ENCODE measurements at regions not wholly inside any gene's neighbourhood (a gene's known extent, or its start where the extent isn't known, plus 50 kb on each side); places are given as distances from the start of the nearest gene placed in this dataset.

DNA sequence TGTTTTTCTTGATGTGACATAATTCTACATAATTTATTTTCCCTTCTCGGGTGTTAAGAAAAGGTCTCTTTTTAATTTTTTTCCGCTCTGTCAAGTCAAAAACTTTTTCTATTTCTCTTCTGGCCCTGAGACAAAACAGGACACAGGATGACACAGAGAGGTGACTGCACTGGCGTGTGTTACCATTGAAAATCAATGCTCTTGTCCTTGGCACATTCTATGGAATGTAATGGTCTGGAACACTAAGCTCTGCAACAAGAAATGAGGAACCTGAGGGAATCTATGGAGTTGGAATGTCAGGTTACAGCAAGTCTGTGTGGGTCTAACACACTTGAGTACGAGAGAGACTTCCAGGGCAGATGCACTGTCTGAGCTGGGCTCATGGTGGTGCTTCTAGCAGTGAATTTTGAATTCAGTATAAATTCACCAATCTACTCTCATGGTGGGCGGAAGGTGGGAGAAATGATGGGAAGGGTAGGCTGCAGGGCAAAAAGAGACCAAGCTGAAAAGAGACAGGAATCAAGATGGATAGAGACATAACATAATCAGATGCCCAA, 508.3 kb downstream of the TUSC7 start:
- Histone ChIP-seq H3K18ac (ENCODE audit: extremely low read depth, low read length) (no peak overlapping the region), H3K79me1 (ENCODE audit: low read depth, low read length) (no peaks in the 10 kb centered on the region), H3K23me2 (ENCODE audit: low read depth, low read length) (no peaks in the 10 kb centered on the region), H3K4me2 (ENCODE audit: insufficient read depth in 1 of 2, low read depth in 2 of 2, low read length in 2 of 2) (no peak overlapping the region), H4K5ac (ENCODE audit: insufficient read length, low read depth, low read length) (no peak overlapping the region), H3K36me3 (ENCODE audit: control insufficient read depth in 2 of 4, insufficient read depth in 4 of 4, low read length in 3 of 4) (no peaks in the 10 kb centered on the region), H3K56ac (replicated peaks; ENCODE audit: insufficient read length, low read depth, low read length) (no peak overlapping the region), H4K8ac (ENCODE audit: extremely low read depth, insufficient read depth, low read length) (no peak overlapping the region), H3K4me3 (ENCODE audit: extremely low read depth in 1 of 4, insufficient read depth in 2 of 4, low read depth in 3 of 4, low read length in 4 of 4) (no peak overlapping the region), H3K9ac (replicated peaks in 1 of 4; ENCODE audit: extremely low read depth in 1 of 4, low read depth in 3 of 4, low read length in 3 of 4) (no peak overlapping the region), H2BK20ac (ENCODE audit: low read length) (no peak overlapping the region), H2BK5ac (ENCODE audit: low read depth, low read length) (no peak overlapping the region), H4K91ac (replicated peaks; ENCODE audit: insufficient read length, low read length) (no peak overlapping the region), H3K27me3 (replicated peaks in 1 of 4; ENCODE audit: control insufficient read depth in 3 of 4, extremely low read depth in 1 of 4, insufficient read depth in 3 of 4, low read length in 3 of 4) (no peaks in the 10 kb centered on the region), H3K9me3 (ENCODE audit: insufficient read depth in 2 of 2, low read depth in 1 of 2, low read length in 1 of 2) (no peaks in the 10 kb centered on the region), H4K20me1 (replicated peaks in 1 of 2; ENCODE audit: control insufficient read depth in 1 of 2, insufficient read depth in 2 of 2, low read length in 2 of 2) (no peaks in the 10 kb centered on the region), H2AFZ (ENCODE audit: low read length) (peak overlapping the region; percentile 42; the same call in 1 of the 2 replicates), H2BK12ac (ENCODE audit: low read depth, low read length) (0 out of 2 replicates have a peak overlapping the region, but pooled peaks have one; percentile 5), H2BK120ac (replicated peaks; ENCODE audit: low read depth, low read length) (no peak overlapping the region), H2BK15ac (ENCODE audit: low read length) (no peak overlapping the region), H3K4ac (replicated peaks; ENCODE audit: insufficient read length, low read depth, low read length) (no peak overlapping the region), H2AK5ac (ENCODE audit: low read depth, low read length) (no peak overlapping the region), H3K23ac (ENCODE audit: insufficient read length) (no peak overlapping the region), H3K79me2 (ENCODE audit: control insufficient read depth in 1 of 2, insufficient read depth in 2 of 2, low read length in 2 of 2) (no peaks in the 10 kb centered on the region), H3K14ac (ENCODE audit: insufficient read length) (no peak overlapping the region), H3K4me1 (replicated peaks in 1 of 4; ENCODE audit: control insufficient read depth in 3 of 4, insufficient read depth in 4 of 4, low read length in 3 of 4) (no peaks in the 10 kb centered on the region), H3K27ac (ENCODE audit: low read depth, low read length) (no peak overlapping the region)
- DNase-seq (ENCODE audit: low read depth in 1 of 2, low spot score in 2 of 2), result no peak
- no peak for FAIRE-seq
- WGBS, 2 experiments (ENCODE audit: extremely low coverage in 1 of 2, insufficient coverage in 1 of 2, insufficient read length in 1 of 2, insufficient replicate concordance in 2 of 2, low coverage in 1 of 2, low lambda C conversion rate in 2 of 2, missing lambda C conversion rate in 1 of 2), result 89% methylated on average over 5 of the region's 5 CpGs; no CpG with 5 or more reads in 1 of the 2 experiments
- ChIA-PET CTCF (ENCODE audit: partially characterized antibody) (interaction anchor here (0.6 to 1.5 kb wide), 4 partner anchors 25 to 189 kb away, joined by 3 read pairs; no protein-coding TSS in a partner anchor), POLR2A (ENCODE audit: partially characterized antibody) (no interaction called here)
- no peak for TF ChIP-seq FOSL1 (IDR thresholded peaks at IDR 0.05; ENCODE audit: insufficient read depth, low read depth, low read length)
- TF ChIP-seq, protein P1, sequence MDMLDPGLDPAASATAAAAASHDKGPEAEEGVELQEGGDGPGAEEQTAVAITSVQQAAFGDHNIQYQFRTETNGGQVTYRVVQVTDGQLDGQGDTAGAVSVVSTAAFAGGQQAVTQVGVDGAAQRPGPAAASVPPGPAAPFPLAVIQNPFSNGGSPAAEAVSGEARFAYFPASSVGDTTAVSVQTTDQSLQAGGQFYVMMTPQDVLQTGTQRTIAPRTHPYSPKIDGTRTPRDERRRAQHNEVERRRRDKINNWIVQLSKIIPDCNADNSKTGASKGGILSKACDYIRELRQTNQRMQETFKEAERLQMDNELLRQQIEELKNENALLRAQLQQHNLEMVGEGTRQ (IDR thresholded peaks at IDR 0.05; ENCODE audit: low read length), result no peak
- TF ChIP-seq POLR2AphosphoS5 (IDR thresholded peaks at IDR 0.05; ENCODE audit: low read depth, low read length), result no peak
- TF ChIP-seq BCL11A (IDR thresholded peaks at IDR 0.05; ENCODE audit: low read depth in 2 of 2, low read length in 2 of 2), result no peak
- TF ChIP-seq, protein P2, sequence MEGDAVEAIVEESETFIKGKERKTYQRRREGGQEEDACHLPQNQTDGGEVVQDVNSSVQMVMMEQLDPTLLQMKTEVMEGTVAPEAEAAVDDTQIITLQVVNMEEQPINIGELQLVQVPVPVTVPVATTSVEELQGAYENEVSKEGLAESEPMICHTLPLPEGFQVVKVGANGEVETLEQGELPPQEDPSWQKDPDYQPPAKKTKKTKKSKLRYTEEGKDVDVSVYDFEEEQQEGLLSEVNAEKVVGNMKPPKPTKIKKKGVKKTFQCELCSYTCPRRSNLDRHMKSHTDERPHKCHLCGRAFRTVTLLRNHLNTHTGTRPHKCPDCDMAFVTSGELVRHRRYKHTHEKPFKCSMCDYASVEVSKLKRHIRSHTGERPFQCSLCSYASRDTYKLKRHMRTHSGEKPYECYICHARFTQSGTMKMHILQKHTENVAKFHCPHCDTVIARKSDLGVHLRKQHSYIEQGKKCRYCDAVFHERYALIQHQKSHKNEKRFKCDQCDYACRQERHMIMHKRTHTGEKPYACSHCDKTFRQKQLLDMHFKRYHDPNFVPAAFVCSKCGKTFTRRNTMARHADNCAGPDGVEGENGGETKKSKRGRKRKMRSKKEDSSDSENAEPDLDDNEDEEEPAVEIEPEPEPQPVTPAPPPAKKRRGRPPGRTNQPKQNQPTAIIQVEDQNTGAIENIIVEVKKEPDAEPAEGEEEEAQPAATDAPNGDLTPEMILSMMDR (IDR thresholded peaks at IDR 0.05; ENCODE audit: control extremely low read depth in 1 of 3, insufficient read depth in 1 of 3, low read depth in 1 of 3, low read length in 3 of 3), result no peak
- TF ChIP-seq SIX5 (IDR thresholded peaks at IDR 0.05; ENCODE audit: low read depth, low read length), result no peak
- TF ChIP-seq PHF8 (conservative IDR thresholded peaks at IDR 0.05; ENCODE audit: low read depth, low read length), result no peak
- TF ChIP-seq YY1 (IDR thresholded peaks at IDR 0.05; ENCODE audit: low read depth, low read length), result no peak
- no peak for TF ChIP-seq CTBP2 (IDR thresholded peaks at IDR 0.05; ENCODE audit: borderline replicate concordance, insufficient read depth, insufficient read length, low read length)
- no peak for TF ChIP-seq CEBPB (IDR thresholded peaks at IDR 0.05; ENCODE audit: low read depth, low read length)
